ENCODE measurements at regions not wholly inside any gene's neighbourhood (a gene's known extent, or its start where the extent isn't known, plus 50 kb on each side); places are given as distances from the start of the nearest gene placed in this dataset.

DNA sequence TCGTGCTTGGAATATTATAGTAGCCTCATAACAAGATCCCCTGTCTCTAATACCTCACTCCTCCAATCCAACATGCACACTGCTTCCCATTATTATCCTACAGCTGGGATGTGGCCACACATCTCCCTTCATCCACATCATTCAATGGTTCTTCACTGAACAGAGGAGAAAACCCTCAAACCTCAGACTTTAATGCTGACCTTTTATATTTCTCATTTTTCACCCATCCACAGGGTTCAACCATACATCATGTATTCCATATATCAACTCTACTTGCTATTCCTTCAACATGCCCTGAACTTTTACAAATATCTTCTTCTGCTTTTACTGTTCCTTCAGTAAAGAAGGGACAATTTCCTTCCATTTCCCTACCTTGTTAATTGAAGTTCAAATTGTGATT is 396.8 kb downstream of the TLE4 start:
- Histone ChIP-seq H3K79me1 (ENCODE audit: low read depth, low read length) (no peaks in the 10 kb centered on the region), H3K23ac (ENCODE audit: insufficient read length) (no peak overlapping the region), H4K5ac (ENCODE audit: insufficient read length, low read depth, low read length) (no peak overlapping the region), H2BK20ac (ENCODE audit: low read length) (no peak overlapping the region), H3K4me1 (replicated peaks in 1 of 4; ENCODE audit: control insufficient read depth in 3 of 4, insufficient read depth in 4 of 4, low read length in 3 of 4) (no peaks in the 10 kb centered on the region), H4K91ac (replicated peaks; ENCODE audit: insufficient read length, low read length) (no peak overlapping the region), H3K9me3 (ENCODE audit: insufficient read depth in 2 of 2, low read depth in 1 of 2, low read length in 1 of 2) (no peaks in the 10 kb centered on the region), H2AFZ (ENCODE audit: low read length) (no peak overlapping the region), H3K14ac (ENCODE audit: insufficient read length) (no peak overlapping the region), H3K4ac (replicated peaks; ENCODE audit: insufficient read length, low read depth, low read length) (no peak overlapping the region), H3K4me2 (ENCODE audit: insufficient read depth in 1 of 2, low read depth in 2 of 2, low read length in 2 of 2) (no peak overlapping the region), H3K9ac (replicated peaks in 1 of 4; ENCODE audit: extremely low read depth in 1 of 4, low read depth in 3 of 4, low read length in 3 of 4) (no peak overlapping the region), H2BK12ac (ENCODE audit: low read depth, low read length) (no peak overlapping the region), H2BK15ac (ENCODE audit: low read length) (no peak overlapping the region), H2BK120ac (replicated peaks; ENCODE audit: low read depth, low read length) (no peak overlapping the region), H2BK5ac (ENCODE audit: low read depth, low read length) (no peak overlapping the region), H4K20me1 (replicated peaks in 1 of 2; ENCODE audit: control insufficient read depth in 1 of 2, insufficient read depth in 2 of 2, low read length in 2 of 2) (no peaks in the 10 kb centered on the region), H3K4me3 (ENCODE audit: extremely low read depth in 1 of 4, insufficient read depth in 2 of 4, low read depth in 3 of 4, low read length in 4 of 4) (no peak overlapping the region), H3K27ac (ENCODE audit: low read depth, low read length) (no peak overlapping the region), H3K23me2 (ENCODE audit: low read depth, low read length) (no peaks in the 10 kb centered on the region), H3K18ac (ENCODE audit: extremely low read depth, low read length) (no peak overlapping the region), H4K8ac (ENCODE audit: extremely low read depth, insufficient read depth, low read length) (no peak overlapping the region), H2AK5ac (ENCODE audit: low read depth, low read length) (no peak overlapping the region), H3K27me3 (replicated peaks in 1 of 4; ENCODE audit: control insufficient read depth in 3 of 4, extremely low read depth in 1 of 4, insufficient read depth in 3 of 4, low read length in 3 of 4) (peaks cover 5 to 22% (median 16%) of the 10 kb centered on the region in 4 experiments), H3K79me2 (ENCODE audit: control insufficient read depth in 1 of 2, insufficient read depth in 2 of 2, low read length in 2 of 2) (no peaks in the 10 kb centered on the region), H3K56ac (replicated peaks; ENCODE audit: insufficient read length, low read depth, low read length) (no peak overlapping the region), H3K36me3 (ENCODE audit: control insufficient read depth in 2 of 4, insufficient read depth in 4 of 4, low read length in 3 of 4) (no peaks in the 10 kb centered on the region)
- 94% methylated on average over 1 of the region's 1 CpG; no CpG with 5 or more reads in 1 of the 2 experiments for WGBS, 2 experiments (ENCODE audit: extremely low coverage in 1 of 2, insufficient coverage in 1 of 2, insufficient read length in 1 of 2, insufficient replicate concordance in 2 of 2, low coverage in 1 of 2, low lambda C conversion rate in 2 of 2, missing lambda C conversion rate in 1 of 2)
- CTCF ChIA-PET (ENCODE audit: partially characterized antibody), result no interaction called here
- DNase-seq (ENCODE audit: low read depth in 1 of 2, low spot score in 2 of 2) (no peak), FAIRE-seq (no peak)
- POLR2A ChIA-PET (ENCODE audit: partially characterized antibody), result no interaction called here
- no peak for TF ChIP-seq CEBPB (IDR thresholded peaks at IDR 0.05; ENCODE audit: low read depth, low read length)
- no peak for TF ChIP-seq CHD1 (IDR thresholded peaks at IDR 0.05; ENCODE audit: low read depth, low read length)
- TF ChIP-seq SP2 (IDR thresholded peaks at IDR 0.05; ENCODE audit: low read length), result no peak
- no peak for TF ChIP-seq YY1 (IDR thresholded peaks at IDR 0.05; ENCODE audit: low read depth, low read length)
- no peak for TF ChIP-seq SP4 (IDR thresholded peaks at IDR 0.05; ENCODE audit: low read length)
- TF ChIP-seq EP300 (IDR thresholded peaks at IDR 0.05; ENCODE audit: borderline replicate concordance in 1 of 2, low read depth in 2 of 2, low read length in 2 of 2), result no peak
- no peak for TF ChIP-seq BACH1 (IDR thresholded peaks at IDR 0.05; ENCODE audit: low read length)
- no peak for TF ChIP-seq SRF (IDR thresholded peaks at IDR 0.05; ENCODE audit: low read depth, low read length)
- no peak for TF ChIP-seq KDM4A (IDR thresholded peaks at IDR 0.05; ENCODE audit: low read depth, low read length, severe bottlenecking)
